ENCODE measurements at regions not wholly inside any gene's neighbourhood (a gene's known extent, or its start where the extent isn't known, plus 50 kb on each side); places are given as distances from the start of the nearest gene placed in this dataset.

DNA sequence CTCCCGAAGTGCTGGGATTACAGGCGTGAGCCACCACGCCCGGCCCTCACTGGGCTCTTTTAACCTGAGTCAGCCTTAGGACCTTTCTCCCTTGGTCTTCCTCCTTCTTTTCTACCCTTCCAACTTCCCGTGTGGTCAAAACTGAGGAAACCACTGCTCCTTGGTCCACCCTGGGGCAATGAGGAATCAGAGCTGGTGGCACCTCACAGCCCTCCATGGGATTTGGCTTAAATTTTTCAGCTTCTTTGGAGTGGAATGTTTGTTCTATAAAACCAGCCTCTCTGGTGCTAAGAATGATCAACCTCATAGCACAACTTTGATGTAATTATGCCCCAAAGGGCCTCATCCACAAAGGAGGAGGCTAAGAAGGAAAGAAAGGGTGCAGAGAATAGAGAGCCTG lies 76.6 kb upstream of the CFAP20DC start:
- TF ChIP-seq, protein P1, sequence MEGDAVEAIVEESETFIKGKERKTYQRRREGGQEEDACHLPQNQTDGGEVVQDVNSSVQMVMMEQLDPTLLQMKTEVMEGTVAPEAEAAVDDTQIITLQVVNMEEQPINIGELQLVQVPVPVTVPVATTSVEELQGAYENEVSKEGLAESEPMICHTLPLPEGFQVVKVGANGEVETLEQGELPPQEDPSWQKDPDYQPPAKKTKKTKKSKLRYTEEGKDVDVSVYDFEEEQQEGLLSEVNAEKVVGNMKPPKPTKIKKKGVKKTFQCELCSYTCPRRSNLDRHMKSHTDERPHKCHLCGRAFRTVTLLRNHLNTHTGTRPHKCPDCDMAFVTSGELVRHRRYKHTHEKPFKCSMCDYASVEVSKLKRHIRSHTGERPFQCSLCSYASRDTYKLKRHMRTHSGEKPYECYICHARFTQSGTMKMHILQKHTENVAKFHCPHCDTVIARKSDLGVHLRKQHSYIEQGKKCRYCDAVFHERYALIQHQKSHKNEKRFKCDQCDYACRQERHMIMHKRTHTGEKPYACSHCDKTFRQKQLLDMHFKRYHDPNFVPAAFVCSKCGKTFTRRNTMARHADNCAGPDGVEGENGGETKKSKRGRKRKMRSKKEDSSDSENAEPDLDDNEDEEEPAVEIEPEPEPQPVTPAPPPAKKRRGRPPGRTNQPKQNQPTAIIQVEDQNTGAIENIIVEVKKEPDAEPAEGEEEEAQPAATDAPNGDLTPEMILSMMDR (IDR thresholded peaks at IDR 0.05; ENCODE audit: low read depth, low read length) = no peak

DNA sequence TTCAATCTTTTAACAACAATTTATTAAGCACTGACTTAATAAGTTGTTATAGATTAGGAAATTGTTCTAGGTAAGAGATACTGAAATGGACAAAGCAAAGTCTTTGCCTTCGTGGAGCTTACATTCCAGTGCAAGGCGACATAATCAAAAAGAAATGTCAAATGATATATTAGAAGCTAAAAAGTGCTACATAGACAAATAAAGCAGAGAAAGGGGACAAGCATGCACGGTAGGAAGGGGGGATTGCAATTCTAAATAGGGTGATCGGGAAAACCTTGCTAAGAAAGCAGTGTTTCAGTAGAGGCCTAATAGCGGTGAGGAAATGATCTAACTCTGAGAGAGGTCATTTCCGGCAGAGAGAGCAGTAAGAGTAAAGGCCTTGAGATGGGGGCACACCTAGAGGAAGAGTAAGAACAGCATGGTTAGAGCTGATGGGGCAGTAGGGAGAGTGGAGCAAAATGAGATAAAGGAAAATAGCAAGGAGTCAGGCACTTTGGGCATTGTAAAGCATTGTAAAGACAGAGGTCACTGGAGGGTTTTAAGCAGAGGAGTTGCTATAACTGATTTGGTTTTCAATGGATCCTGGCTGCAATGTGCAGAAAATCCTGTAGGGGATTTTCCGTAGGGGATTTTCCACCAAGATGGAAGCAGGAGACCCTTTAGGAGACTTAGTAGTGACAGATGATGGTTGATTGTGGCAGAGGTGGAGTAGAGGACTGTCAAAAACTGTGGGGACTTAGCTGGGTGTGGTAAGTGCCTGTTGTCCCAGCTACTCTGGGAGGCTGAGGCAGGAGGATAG lies 71.7 kb upstream of the CFAP20DC start:
- H3K36me3 ChIP-seq = no peaks in the 10 kb centered on the region
- DNase-seq = no peak
- no peak overlapping the region for H3K4me3 ChIP-seq (ENCODE audit: low read depth, low read length)
- no peaks in the 10 kb centered on the region for H3K27me3 ChIP-seq (ENCODE audit: insufficient read depth, low read depth, severe bottlenecking)
- no peak overlapping the region for H3K27ac ChIP-seq
- TF ChIP-seq, protein P1 (IDR thresholded peaks at IDR 0.05; ENCODE audit: low read depth, low read length) = no peak
- H3K9me3 ChIP-seq (ENCODE audit: severe bottlenecking) = no peaks in the 10 kb centered on the region

More for the DNA sequence above, 76.6 kb upstream of the CFAP20DC start:
- no peak overlapping the region for H3K4me3 ChIP-seq (ENCODE audit: low read depth, low read length)
- no peaks in the 10 kb centered on the region for H3K27me3 ChIP-seq (ENCODE audit: insufficient read depth, low read depth, severe bottlenecking)
- H3K9me3 ChIP-seq (ENCODE audit: severe bottlenecking) = no peaks in the 10 kb centered on the region
- DNase-seq = no peak
- no peaks in the 10 kb centered on the region for H3K36me3 ChIP-seq
- H3K27ac ChIP-seq = no peak overlapping the region

DNA sequence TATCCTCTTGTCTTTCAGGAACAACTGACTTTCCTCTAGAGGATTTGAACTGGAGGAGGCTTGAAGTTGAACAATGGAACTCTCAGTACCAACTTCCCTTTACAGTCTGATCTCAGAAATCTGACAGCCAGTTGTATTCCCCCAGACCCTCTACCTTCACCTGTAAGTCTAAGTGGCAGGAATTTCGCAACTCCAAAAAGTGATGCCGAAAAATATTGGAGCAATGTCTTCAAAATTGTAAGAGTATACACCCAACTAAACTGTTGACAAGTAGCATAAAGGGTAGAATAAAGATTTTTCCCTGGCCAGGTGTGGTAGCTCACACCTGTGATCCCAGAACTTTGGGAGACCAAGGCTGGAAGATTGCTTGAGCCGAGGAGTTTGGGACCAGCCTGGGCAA lies 69.1 kb upstream of the CFAP20DC start:
- Histone ChIP-seq H3K4me3 (ENCODE audit: low read depth, low read length) (no peak overlapping the region), H3K9me3 (ENCODE audit: severe bottlenecking) (no peaks in the 10 kb centered on the region), H3K27ac (no peak overlapping the region), H3K27me3 (ENCODE audit: insufficient read depth, low read depth, severe bottlenecking) (no peaks in the 10 kb centered on the region), H3K36me3 (no peaks in the 10 kb centered on the region)
- no peak for DNase-seq
- TF ChIP-seq, protein P1 (IDR thresholded peaks at IDR 0.05; ENCODE audit: low read depth, low read length) = no peak

DNA sequence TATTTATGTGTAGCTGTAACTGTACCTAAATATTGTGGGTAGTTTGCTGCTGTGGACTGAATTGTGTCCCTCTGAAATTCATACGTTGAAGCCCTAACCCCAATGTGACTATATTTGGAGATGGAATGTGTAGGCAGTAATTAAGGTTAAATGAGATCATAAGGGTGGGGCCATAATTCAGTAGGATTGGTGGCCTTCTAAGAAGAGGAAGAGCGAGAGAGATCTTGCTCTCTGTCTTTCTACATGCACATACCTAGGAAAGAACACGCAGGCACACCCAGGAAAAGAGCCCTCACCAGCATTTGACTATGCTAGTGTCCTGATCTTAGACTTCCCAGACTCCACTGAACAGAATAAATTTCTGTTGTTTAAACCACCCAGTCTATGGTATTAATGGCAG lies 67.6 kb upstream of the CFAP20DC start:
- Histone ChIP-seq H3K27ac (no peak overlapping the region), H3K27me3 (ENCODE audit: insufficient read depth, low read depth, severe bottlenecking) (no peaks in the 10 kb centered on the region), H3K9me3 (ENCODE audit: severe bottlenecking) (no peaks in the 10 kb centered on the region), H3K36me3 (no peaks in the 10 kb centered on the region), H3K4me3 (ENCODE audit: low read depth, low read length) (no peak overlapping the region)
- no peak for DNase-seq
- TF ChIP-seq, protein P1 (IDR thresholded peaks at IDR 0.05; ENCODE audit: low read depth, low read length) = no peak

DNA sequence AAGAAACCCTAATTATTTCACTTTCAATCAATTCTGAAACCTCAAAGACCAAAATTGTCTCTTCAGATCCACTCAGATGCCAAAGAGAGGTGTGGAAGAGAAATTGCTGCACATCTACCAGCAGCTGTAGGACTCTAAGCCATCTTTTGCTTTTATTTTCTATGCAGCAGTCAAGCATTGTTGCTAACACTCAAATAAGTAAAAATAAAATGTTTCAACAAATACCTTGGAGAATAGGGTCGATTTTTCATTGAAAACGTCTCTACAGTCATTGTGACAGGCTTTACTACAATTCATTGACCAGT lies 66.4 kb upstream of the CFAP20DC start:
- no peaks in the 10 kb centered on the region for H3K27me3 ChIP-seq (ENCODE audit: insufficient read depth, low read depth, severe bottlenecking)
- H3K9me3 ChIP-seq (ENCODE audit: severe bottlenecking) = no peaks in the 10 kb centered on the region
- H3K27ac ChIP-seq = no peak overlapping the region
- TF ChIP-seq, protein P1 (IDR thresholded peaks at IDR 0.05; ENCODE audit: low read depth, low read length) = no peak
- H3K36me3 ChIP-seq = no peaks in the 10 kb centered on the region
- no peak overlapping the region for H3K4me3 ChIP-seq (ENCODE audit: low read depth, low read length)
- DNase-seq = no peak

All from WERI-Rb-1 (cell line).